Skeletal muscle cell (primary cell): ENCODE measurements at regions not wholly inside any gene's neighbourhood (a gene's known extent, or its start where the extent isn't known, plus 50 kb on each side); places are given as distances from the start of the nearest gene placed in this dataset.

Experiments
- DNase-seq: peaks from one replicate; pipeline ENCODE4 v3.0.0-alpha.2; 2010; ENCODE audit warnings: low read depth
- H3K4me3 ChIP-seq: 2 replicates; pipeline ENCODE4 v1.5.1; 2011; ENCODE audit warnings: low read depth, mild to moderate bottlenecking, control low read depth, low read length, moderate library complexity

- no peak overlapping the region for H3K4me3 ChIP-seq
- no peak for DNase-seq
Measured at GRCh38 chr3:74564560-74564959, 49.9 kb downstream of the CNTN3 start.

GRCh38 chr3:74562558-74563269, 51.7 kb downstream of the CNTN3 start:
- H3K4me3 ChIP-seq: no peak overlapping the region
- no peak for DNase-seq

GRCh38 chr3:74561881-74562280, 52.6 kb downstream of the CNTN3 start:
- no peak overlapping the region for H3K4me3 ChIP-seq
- peak; percentile 50 for DNase-seq

- no peak overlapping the region for H3K4me3 ChIP-seq
- DNase-seq: no peak
Measured at GRCh38 chr3:74559261-74559660, 55.2 kb downstream of the CNTN3 start.

- no peak overlapping the region for H3K4me3 ChIP-seq
- DNase-seq: no peak
Measured at GRCh38 chr3:74550686-74551085, 63.8 kb downstream of the CNTN3 start.

GRCh38 chr3:74546426-74546825, 68.0 kb downstream of the CNTN3 start:
- DNase-seq: no peak
- no peak overlapping the region for H3K4me3 ChIP-seq

GRCh38 chr3:74542441-74542840, 72.0 kb downstream of the CNTN3 start:
- DNase-seq: no peak
- no peak overlapping the region for H3K4me3 ChIP-seq

GRCh38 chr3:74539876-74540275, 74.6 kb downstream of the CNTN3 start:
- H3K4me3 ChIP-seq: no peak overlapping the region
- no peak for DNase-seq

GRCh38 chr3:74538669-74539068, 75.8 kb downstream of the CNTN3 start:
- H3K4me3 ChIP-seq: no peak overlapping the region
- no peak for DNase-seq

- DNase-seq: no peak
- H3K4me3 ChIP-seq: no peak overlapping the region
Measured at GRCh38 chr3:74537857-74538256, 76.6 kb downstream of the CNTN3 start.

- peak; percentile 33 for DNase-seq
Measured at GRCh38 chr3:74537164-74537563, 77.3 kb downstream of the CNTN3 start.

GRCh38 chr3:74535281-74535680, 79.2 kb downstream of the CNTN3 start:
- DNase-seq: no peak
- H3K4me3 ChIP-seq: no peak overlapping the region

More at GRCh38 chr3:74537164-74537563, 77.3 kb downstream of the CNTN3 start:
- no peak overlapping the region for H3K4me3 ChIP-seq

- DNase-seq: no peak
- no peak overlapping the region for H3K4me3 ChIP-seq
Measured at GRCh38 chr3:74534611-74535010, 79.8 kb downstream of the CNTN3 start.

- H3K4me3 ChIP-seq: no peak overlapping the region
- DNase-seq: peak; percentile 70
Measured at GRCh38 chr3:74532446-74532845, 82.0 kb downstream of the CNTN3 start.

GRCh38 chr3:74531491-74531890, 83.0 kb downstream of the CNTN3 start:
- peak; percentile 42 for DNase-seq
- H3K4me3 ChIP-seq: no peak overlapping the region

- H3K4me3 ChIP-seq: no peak overlapping the region
- DNase-seq: no peak
Measured at GRCh38 chr3:74529145-74529544, 85.3 kb downstream of the CNTN3 start.

GRCh38 chr3:74527566-74527965, 86.9 kb downstream of the CNTN3 start:
- DNase-seq: no peak
- no peak overlapping the region for H3K4me3 ChIP-seq

GRCh38 chr3:74523811-74524210, 90.6 kb downstream of the CNTN3 start:
- DNase-seq: no peak
- no peak overlapping the region for H3K4me3 ChIP-seq

- no peak for DNase-seq
- no peak overlapping the region for H3K4me3 ChIP-seq
Measured at GRCh38 chr3:74520895-74521294, 93.6 kb downstream of the CNTN3 start.

- DNase-seq: no peak
- no peak overlapping the region for H3K4me3 ChIP-seq
Measured at GRCh38 chr3:74518610-74519009, 95.8 kb downstream of the CNTN3 start.

- DNase-seq: no peak
- no peak overlapping the region for H3K4me3 ChIP-seq
Measured at GRCh38 chr3:74516019-74516418, 98.4 kb downstream of the CNTN3 start.

GRCh38 chr3:74515451-74515850, 99.0 kb downstream of the CNTN3 start:
- no peak for DNase-seq

More at GRCh38 chr3:74515451-74515850, 99.0 kb downstream of the CNTN3 start:
- H3K4me3 ChIP-seq: no peak overlapping the region
